ENCODE measurements at regions not wholly inside any gene's neighbourhood (a gene's known extent, or its start where the extent isn't known, plus 50 kb on each side); places are given as distances from the start of the nearest gene placed in this dataset.

DNA sequence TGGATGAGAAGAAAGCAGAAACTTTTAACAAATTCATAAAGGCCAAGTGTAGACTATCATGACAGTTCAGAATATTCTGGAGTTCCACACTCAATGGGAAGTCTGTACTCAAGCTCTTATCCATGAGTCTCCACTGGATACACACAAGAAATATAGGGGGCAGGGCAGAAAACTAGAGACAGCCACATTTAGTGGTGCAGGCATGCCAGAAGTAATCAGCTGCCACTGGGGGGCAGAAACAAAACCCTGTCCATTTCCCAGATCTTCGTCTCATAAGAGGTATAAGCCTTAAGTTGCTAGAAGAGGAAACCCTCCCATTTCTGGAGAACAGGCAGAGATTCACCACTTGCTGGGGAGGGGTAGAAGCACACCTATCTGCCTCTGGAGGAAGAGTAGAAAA, 166.8 kb upstream of the GALNT2 start:
- DNase-seq, result no peak
- no peaks in the 10 kb centered on the region for H3K4me1 Mint-ChIP-seq (ENCODE audit: low read depth, unreplicated experiment)
- peaks cover 6% of the 10 kb centered on the region for H3K27me3 Mint-ChIP-seq (ENCODE audit: unreplicated experiment)
- CTCF ChIA-PET, result no interaction called here
- BruUV-seq (replicated peaks), result no TSS peak
- no peaks in the 10 kb centered on the region for H3K36me3 Mint-ChIP-seq (ENCODE audit: insufficient read depth, unreplicated experiment)
- H3K4me3 Mint-ChIP-seq (ENCODE audit: low read depth, unreplicated experiment), result no peak overlapping the region
- H3K27ac Mint-ChIP-seq (ENCODE audit: unreplicated experiment), result no peak overlapping the region
- intact Hi-C loops (cut with micrococcal nuclease; ENCODE audit: unreplicated experiment), result no loop called here
- H3K9me3 Mint-ChIP-seq (ENCODE audit: low read depth, unreplicated experiment), result peaks cover 8% of the 10 kb centered on the region
- TF ChIP-seq CTCF (IDR thresholded peaks at IDR 0.05; ENCODE audit: unreplicated experiment), result no peak

DNA sequence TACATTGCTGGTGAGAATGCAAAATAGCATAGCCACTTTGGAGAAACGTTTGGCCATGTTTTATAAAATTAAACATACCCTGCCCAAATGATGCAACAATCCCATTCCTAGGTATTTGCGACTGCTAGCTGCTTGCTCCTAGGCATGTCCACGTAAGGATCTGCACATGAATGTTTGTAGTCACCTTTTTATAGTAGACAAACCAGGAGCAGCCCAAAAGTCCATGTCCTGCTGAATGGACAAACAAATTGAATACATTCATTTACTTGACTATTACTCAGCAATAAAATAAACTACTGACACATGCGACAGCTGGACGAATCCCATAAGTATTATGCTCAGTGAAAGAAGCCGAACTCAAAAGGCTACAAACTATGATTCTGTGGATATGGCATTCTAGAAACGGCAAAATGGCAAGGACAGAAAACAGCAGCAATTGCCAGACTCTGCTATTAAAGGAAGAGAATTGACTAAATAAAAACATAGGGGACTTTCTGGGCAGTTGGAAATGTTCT, 161.9 kb upstream of the GALNT2 start:
- Mint-ChIP-seq H3K27ac (ENCODE audit: unreplicated experiment) (no peak overlapping the region), H3K27me3 (ENCODE audit: unreplicated experiment) (peaks cover 33% of the 10 kb centered on the region), H3K9me3 (ENCODE audit: low read depth, unreplicated experiment) (peaks cover 5% of the 10 kb centered on the region), H3K4me3 (ENCODE audit: low read depth, unreplicated experiment) (no peak overlapping the region), H3K36me3 (ENCODE audit: insufficient read depth, unreplicated experiment) (no peaks in the 10 kb centered on the region), H3K4me1 (ENCODE audit: low read depth, unreplicated experiment) (no peaks in the 10 kb centered on the region)
- no peak for TF ChIP-seq CTCF (IDR thresholded peaks at IDR 0.05; ENCODE audit: unreplicated experiment)
- no TSS peak for BruUV-seq (replicated peaks)
- CTCF ChIA-PET, result no interaction called here
- intact Hi-C loops (cut with micrococcal nuclease; ENCODE audit: unreplicated experiment), result no loop called here
- DNase-seq, result no peak

DNA sequence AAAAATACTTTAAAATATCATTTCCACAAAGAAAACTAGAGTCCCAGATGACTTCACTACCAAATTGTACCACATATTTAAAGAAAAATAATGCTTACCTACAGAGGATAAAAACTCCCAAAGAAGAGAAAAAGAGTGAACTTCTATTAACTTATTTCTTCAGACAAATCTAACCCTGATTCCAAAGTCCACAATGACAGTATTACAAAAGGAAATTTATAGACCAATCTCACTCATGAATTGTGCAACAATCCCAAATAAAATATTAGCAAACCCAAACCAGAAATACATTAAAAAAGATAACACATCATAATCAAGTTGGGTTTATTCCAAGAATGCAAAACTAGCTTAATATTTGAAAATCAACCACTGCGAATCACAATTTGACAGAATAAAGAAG, 161.4 kb upstream of the GALNT2 start:
- H3K9me3 Mint-ChIP-seq (ENCODE audit: low read depth, unreplicated experiment), result peaks cover 4% of the 10 kb centered on the region
- H3K27me3 Mint-ChIP-seq (ENCODE audit: unreplicated experiment), result peaks cover 39% of the 10 kb centered on the region
- H3K36me3 Mint-ChIP-seq (ENCODE audit: insufficient read depth, unreplicated experiment), result no peaks in the 10 kb centered on the region
- CTCF ChIA-PET, result interaction anchor here (0.5 kb wide), 1 partner anchor 228 kb away, joined by 4 read pairs; no protein-coding TSS in a partner anchor
- intact Hi-C loops (cut with micrococcal nuclease; ENCODE audit: unreplicated experiment), result no loop called here
- no peak overlapping the region for H3K27ac Mint-ChIP-seq (ENCODE audit: unreplicated experiment)
- H3K4me3 Mint-ChIP-seq (ENCODE audit: low read depth, unreplicated experiment), result no peak overlapping the region
- TF ChIP-seq CTCF (IDR thresholded peaks at IDR 0.05; ENCODE audit: unreplicated experiment), result no peak
- BruUV-seq (replicated peaks), result no TSS peak
- no peak for DNase-seq
- no peaks in the 10 kb centered on the region for H3K4me1 Mint-ChIP-seq (ENCODE audit: low read depth, unreplicated experiment)

GRCh38 chr1:229907884-229908638, 159.0 kb upstream of the GALNT2 start:
- H3K27ac Mint-ChIP-seq (ENCODE audit: unreplicated experiment), result no peak overlapping the region
- H3K27me3 Mint-ChIP-seq (ENCODE audit: unreplicated experiment), result peaks cover 57% of the 10 kb centered on the region
- intact Hi-C loops (cut with micrococcal nuclease; ENCODE audit: unreplicated experiment), result no loop called here
- CTCF ChIA-PET, result no interaction called here
- TF ChIP-seq CTCF (IDR thresholded peaks at IDR 0.05; ENCODE audit: unreplicated experiment), result no peak
- no peaks in the 10 kb centered on the region for H3K36me3 Mint-ChIP-seq (ENCODE audit: insufficient read depth, unreplicated experiment)
- no peak for DNase-seq
- no peak overlapping the region for H3K4me3 Mint-ChIP-seq (ENCODE audit: low read depth, unreplicated experiment)
- H3K9me3 Mint-ChIP-seq (ENCODE audit: low read depth, unreplicated experiment), result no peaks in the 10 kb centered on the region
- no TSS peak for BruUV-seq (replicated peaks)
- H3K4me1 Mint-ChIP-seq (ENCODE audit: low read depth, unreplicated experiment), result no peaks in the 10 kb centered on the region

Data from Calu3 (cell line).